Neural progenitor cell (in vitro differentiated cells): ENCODE measurements at regions not wholly inside any gene's neighbourhood (a gene's known extent, or its start where the extent isn't known, plus 50 kb on each side); places are given as distances from the start of the nearest gene placed in this dataset.

Source experiments
- DNase-seq: peaks from one replicate; pipeline ENCODE4 v3.0.0-alpha.2; 2016; ENCODE audit warnings: low spot score
- H2AFZ ChIP-seq: fragments of 200-600 bp; sonication (generic); replicated peaks from 2 replicates; pipeline ENCODE4 v1.6.1; 2016; ENCODE audit warnings: antibody characterized with exemption
- H3F3A ChIP-seq: fragments of 200-600 bp; sonication (generic); 2 replicates; pipeline ENCODE4 v1.6.1; 2016; ENCODE audit warnings: antibody characterized with exemption, low read depth
- H3K27ac ChIP-seq: fragments of 200-600 bp; sonication (generic); 2 replicates; pipeline ENCODE4 v1.5.1; 2016; ENCODE audit warnings: mild to moderate bottlenecking
- H3K27me3 ChIP-seq: fragments of 200-600 bp; sonication (generic); 2 replicates; pipeline ENCODE4 v1.6.1; 2016; ENCODE audit warnings: mild to moderate bottlenecking, moderate library complexity
- H3K36me3 ChIP-seq: fragments of 200-600 bp; sonication (generic); 2 replicates; pipeline ENCODE4 v1.5.1; 2016
- H3K4me1 ChIP-seq: fragments of 200-600 bp; sonication (generic); 2 replicates; pipeline ENCODE4 v1.6.1; 2016; ENCODE audit warnings: mixed run types
- H3K4me2 ChIP-seq: fragments of 200-600 bp; sonication (generic); 2 replicates; pipeline ENCODE4 v1.6.1; 2016
- H3K4me3 ChIP-seq: fragments of 200-600 bp; sonication (generic); 2 replicates; pipeline ENCODE4 v1.5.1; 2016
- H3K79me2 ChIP-seq: fragments of 200-600 bp; sonication (generic); 2 replicates; pipeline ENCODE4 v1.6.1; 2016; ENCODE audit warnings: low read depth
- H3K9ac ChIP-seq: fragments of 200-600 bp; sonication (generic); 2 replicates; pipeline ENCODE4 v1.6.1; 2016
- H3K9me3 ChIP-seq: fragments of 200-600 bp; sonication (generic); 2 replicates; pipeline ENCODE4 v1.5.1; 2016; ENCODE audit warnings: low read depth
- H4K20me1 ChIP-seq: fragments of 200-600 bp; sonication (generic); 2 replicates; pipeline ENCODE4 v1.6.1; 2016; ENCODE audit warnings: low read depth
- H3K27ac Mint-ChIP-seq: 3 replicates; pipeline ENCODE4 v1.8.0; 2021; ENCODE audit warnings: mixed read lengths
- H3K27me3 Mint-ChIP-seq: 2 replicates; pipeline ENCODE4 v1.8.0; 2022; ENCODE audit warnings: low read depth, mild to moderate bottlenecking, inconsistent platforms, moderate library complexity, mixed read lengths; ENCODE audit not compliant: insufficient read depth
- H3K36me3 Mint-ChIP-seq: 3 replicates; pipeline ENCODE4 v1.8.0; 2021; ENCODE audit warnings: mixed read lengths
- H3K4me1 Mint-ChIP-seq: 3 replicates; pipeline ENCODE4 v1.8.0; 2021; ENCODE audit warnings: mixed read lengths
- H3K4me3 Mint-ChIP-seq: 3 replicates; pipeline ENCODE4 v1.8.0; 2021; ENCODE audit warnings: mild to moderate bottlenecking, moderate library complexity, mixed read lengths
- H3K9me3 Mint-ChIP-seq: 3 replicates; pipeline ENCODE4 v1.8.0; 2020; ENCODE audit warnings: mixed read lengths
- EZH2 ChIP-seq: fragments of 200-600 bp; sonication (generic); IDR thresholded peaks from 2 replicates; pipeline ENCODE4 v1.6.1; 2017; ENCODE audit warnings: antibody characterized with exemption, mild to moderate bottlenecking, moderate library complexity
- EZH2phosphoT487 ChIP-seq: fragments of 200-600 bp; sonication (generic); IDR thresholded peaks from 2 replicates; pipeline ENCODE4 v1.6.1; 2017; ENCODE audit warnings: antibody characterized with exemption
- TF ChIP-seq, protein P1 (sequence below): fragments of 200-600 bp; sonication (generic); IDR thresholded peaks from 2 replicates; pipeline ENCODE4 v1.5.1; 2017; ENCODE audit warnings: antibody characterized with exemption, mild to moderate bottlenecking

DNA sequence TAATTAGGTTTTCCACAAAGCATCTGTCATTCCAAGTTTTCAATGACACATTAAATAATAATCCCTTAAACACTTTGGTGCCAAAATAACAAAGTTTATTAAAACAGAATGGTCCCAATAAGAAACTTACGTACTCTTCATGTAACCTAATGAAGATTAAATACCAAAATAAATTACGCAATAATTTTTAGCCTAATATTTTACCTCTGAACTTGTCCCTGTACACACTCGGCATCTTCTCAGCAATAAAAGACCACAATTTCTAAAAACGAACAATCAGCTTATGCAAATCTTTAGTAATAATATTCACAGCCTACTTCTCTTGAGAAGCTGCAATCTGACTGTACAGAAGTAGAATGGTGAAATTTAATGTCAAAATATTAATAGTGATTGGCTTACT, 163.6 kb downstream of the ZDHHC21 start:
- H2AFZ ChIP-seq: no peak overlapping the region
- no peak overlapping the region for H3K9ac ChIP-seq
- no peak for DNase-seq
- H3K79me2 ChIP-seq: no peaks in the 10 kb centered on the region
- H3K27me3 Mint-ChIP-seq: peaks cover 5% of the 10 kb centered on the region
- H3K4me3 ChIP-seq: no peak overlapping the region
- no peaks in the 10 kb centered on the region for H3K36me3 ChIP-seq
- no peaks in the 10 kb centered on the region for H4K20me1 ChIP-seq
- H3K27ac ChIP-seq: no peak overlapping the region
- no peaks in the 10 kb centered on the region for H3K9me3 Mint-ChIP-seq
- H3K27me3 ChIP-seq: no peaks in the 10 kb centered on the region
- H3K36me3 Mint-ChIP-seq: no peaks in the 10 kb centered on the region
- H3K4me2 ChIP-seq: no peak overlapping the region
- no peak overlapping the region for H3K27ac Mint-ChIP-seq
- TF ChIP-seq EZH2: no peak
- TF ChIP-seq, protein P1, sequence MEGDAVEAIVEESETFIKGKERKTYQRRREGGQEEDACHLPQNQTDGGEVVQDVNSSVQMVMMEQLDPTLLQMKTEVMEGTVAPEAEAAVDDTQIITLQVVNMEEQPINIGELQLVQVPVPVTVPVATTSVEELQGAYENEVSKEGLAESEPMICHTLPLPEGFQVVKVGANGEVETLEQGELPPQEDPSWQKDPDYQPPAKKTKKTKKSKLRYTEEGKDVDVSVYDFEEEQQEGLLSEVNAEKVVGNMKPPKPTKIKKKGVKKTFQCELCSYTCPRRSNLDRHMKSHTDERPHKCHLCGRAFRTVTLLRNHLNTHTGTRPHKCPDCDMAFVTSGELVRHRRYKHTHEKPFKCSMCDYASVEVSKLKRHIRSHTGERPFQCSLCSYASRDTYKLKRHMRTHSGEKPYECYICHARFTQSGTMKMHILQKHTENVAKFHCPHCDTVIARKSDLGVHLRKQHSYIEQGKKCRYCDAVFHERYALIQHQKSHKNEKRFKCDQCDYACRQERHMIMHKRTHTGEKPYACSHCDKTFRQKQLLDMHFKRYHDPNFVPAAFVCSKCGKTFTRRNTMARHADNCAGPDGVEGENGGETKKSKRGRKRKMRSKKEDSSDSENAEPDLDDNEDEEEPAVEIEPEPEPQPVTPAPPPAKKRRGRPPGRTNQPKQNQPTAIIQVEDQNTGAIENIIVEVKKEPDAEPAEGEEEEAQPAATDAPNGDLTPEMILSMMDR: no peak
- TF ChIP-seq EZH2phosphoT487: no peak
- H3K4me1 Mint-ChIP-seq: peaks cover 33% of the 10 kb centered on the region
- peaks cover 31% of the 10 kb centered on the region for H3K4me1 ChIP-seq
- no peaks in the 10 kb centered on the region for H3K9me3 ChIP-seq
- no peak overlapping the region for H3K4me3 Mint-ChIP-seq
- H3F3A ChIP-seq: no peaks in the 10 kb centered on the region

DNA sequence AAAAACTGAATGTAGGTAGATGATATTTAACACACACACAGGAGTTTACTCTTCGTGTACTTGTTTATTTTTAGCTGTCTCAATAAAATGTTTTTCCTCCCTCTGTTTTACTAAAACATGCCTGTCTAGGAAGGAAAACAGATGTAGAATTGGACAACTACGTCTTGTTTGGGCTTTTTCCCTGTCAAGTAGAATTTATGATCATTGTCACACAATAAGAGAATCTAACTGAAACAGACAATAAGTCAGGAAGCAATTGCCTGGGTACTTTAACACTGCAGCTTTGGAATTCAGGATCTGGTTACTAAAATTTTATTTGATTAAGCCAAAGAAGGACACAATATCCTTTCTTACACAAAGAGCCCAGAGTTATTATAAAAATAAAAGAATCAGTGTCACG, 164.2 kb downstream of the ZDHHC21 start:
- H3F3A ChIP-seq: no peaks in the 10 kb centered on the region

DNA sequence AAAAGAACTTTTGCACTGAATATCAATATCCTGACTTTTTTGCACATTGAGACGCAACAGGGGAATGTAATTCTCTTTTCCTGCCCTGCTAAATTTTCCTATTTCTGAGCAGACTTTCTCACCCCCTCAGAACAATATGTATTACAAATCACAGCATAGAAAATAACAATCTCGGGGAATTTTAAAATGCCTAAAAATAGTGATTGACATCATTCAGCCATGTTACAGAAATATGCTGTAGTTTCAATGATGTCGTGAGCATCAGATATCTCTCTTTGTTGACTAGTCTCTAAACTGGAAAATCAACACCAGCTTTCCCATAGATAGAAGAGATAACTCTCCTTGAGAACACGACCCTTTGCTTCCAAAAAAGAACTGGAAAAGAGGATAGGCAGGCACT, 166.7 kb downstream of the ZDHHC21 start:
- no peak overlapping the region for H3K4me2 ChIP-seq
- H3K4me3 Mint-ChIP-seq: no peak overlapping the region

More for the DNA sequence above, 164.2 kb downstream of the ZDHHC21 start:
- H3K27me3 Mint-ChIP-seq: peaks cover 3% of the 10 kb centered on the region
- Histone ChIP-seq H3K4me2 (no peak overlapping the region), H3K27ac (no peak overlapping the region), H3K4me3 (no peak overlapping the region), H3K9ac (no peak overlapping the region), H3K36me3 (no peaks in the 10 kb centered on the region), H3K9me3 (no peaks in the 10 kb centered on the region), H3K27me3 (no peaks in the 10 kb centered on the region), H2AFZ (no peak overlapping the region), H4K20me1 (no peaks in the 10 kb centered on the region), H3K4me1 (peaks cover 26% of the 10 kb centered on the region), H3K79me2 (no peaks in the 10 kb centered on the region)
- no peak overlapping the region for H3K27ac Mint-ChIP-seq
- peaks cover 28% of the 10 kb centered on the region for H3K4me1 Mint-ChIP-seq
- TF ChIP-seq EZH2phosphoT487: no peak
- TF ChIP-seq EZH2: no peak
- TF ChIP-seq, protein P1: no peak
- H3K36me3 Mint-ChIP-seq: no peaks in the 10 kb centered on the region
- no peak for DNase-seq
- H3K4me3 Mint-ChIP-seq: no peak overlapping the region
- no peaks in the 10 kb centered on the region for H3K9me3 Mint-ChIP-seq

More for the DNA sequence above, 166.7 kb downstream of the ZDHHC21 start:
- no peaks in the 10 kb centered on the region for H3K79me2 ChIP-seq
- TF ChIP-seq EZH2phosphoT487 (no peak), EZH2 (no peak)
- TF ChIP-seq, protein P1: no peak
- peaks cover 6% of the 10 kb centered on the region for H3K4me1 Mint-ChIP-seq
- no peak for DNase-seq
- H3K4me3 ChIP-seq: no peak overlapping the region
- no peak overlapping the region for H3K9ac ChIP-seq
- no peaks in the 10 kb centered on the region for H4K20me1 ChIP-seq
- no peak overlapping the region for H3K27ac Mint-ChIP-seq
- peaks cover 19% of the 10 kb centered on the region for H3K4me1 ChIP-seq
- no peaks in the 10 kb centered on the region for H3K27me3 ChIP-seq
- H3K36me3 ChIP-seq: no peaks in the 10 kb centered on the region
- no peak overlapping the region for H3K27ac ChIP-seq
- H3F3A ChIP-seq: no peaks in the 10 kb centered on the region
- H3K9me3 Mint-ChIP-seq: no peaks in the 10 kb centered on the region
- no peak overlapping the region for H2AFZ ChIP-seq
- peaks cover 3% of the 10 kb centered on the region for H3K27me3 Mint-ChIP-seq
- H3K9me3 ChIP-seq: no peaks in the 10 kb centered on the region
- H3K36me3 Mint-ChIP-seq: no peaks in the 10 kb centered on the region
